Activated CD8-positive, alpha-beta T cell treated with anti-CD3 and anti-CD28 coated beads for 36 hours (primary cell): ENCODE measurements at regions not wholly inside any gene's neighbourhood (a gene's known extent, or its start where the extent isn't known, plus 50 kb on each side); places are given as distances from the start of the nearest gene placed in this dataset.

Source experiments
- ATAC-seq: fragments of 200-7000 bp; cut with Tn5 transposase; one replicate; pipeline ENCODE4 v1.10.0; 2021; ENCODE audit warnings: mild to moderate bottlenecking, moderate library complexity
- CTCF ChIA-PET: fragments of 350-600 bp; sonication (Branson Sonifier 250); formaldehyde crosslinking; loops from one replicate; lab custom pipeline; 2021; ENCODE audit warnings: antibody characterized with exemption; lab: Charles Lee
- POLR2A ChIA-PET: fragments of 350-600 bp; sonication (Branson Sonifier 250); formaldehyde crosslinking; loops from one replicate; lab custom pipeline; 2021; ENCODE audit warnings: antibody characterized with exemption; lab: Charles Lee
- DNase-seq: peaks from one replicate; pipeline ENCODE4 v3.0.0-alpha.2; 2020
- H3K27ac Mint-ChIP-seq: one replicate; pipeline ENCODE4 v1.8.0; 2021; ENCODE audit warnings: mild to moderate bottlenecking, mixed read lengths
- H3K27me3 Mint-ChIP-seq: one replicate; pipeline ENCODE4 v1.8.0; 2021; ENCODE audit warnings: mixed read lengths
- H3K36me3 Mint-ChIP-seq: one replicate; pipeline ENCODE4 v1.8.0; 2021; ENCODE audit warnings: low read depth, mixed read lengths
- H3K4me1 Mint-ChIP-seq: one replicate; pipeline ENCODE4 v1.8.0; 2021; ENCODE audit warnings: low read depth, mixed read lengths
- H3K4me3 Mint-ChIP-seq: one replicate; pipeline ENCODE4 v1.8.0; 2021; ENCODE audit warnings: mild to moderate bottlenecking, moderate library complexity, mixed read lengths
- H3K9me3 Mint-ChIP-seq: one replicate; pipeline ENCODE4 v1.8.0; 2021; ENCODE audit warnings: mixed read lengths
- CTCF ChIP-seq: fragments of 200-600 bp; IDR thresholded peaks from one replicate; pipeline ENCODE4 v1.8.0; 2022; ENCODE audit warnings: antibody characterized with exemption, mild to moderate bottlenecking
- intact Hi-C: fragments of 100-400 bp; cut with micrococcal nuclease; formaldehyde crosslinking; loops from one replicate; pipeline ENCODE4 v1.10.0; 2022

GRCh38 chr18:56224669-56225561 is 413.5 kb downstream of the TXNL1 start:
- Mint-ChIP-seq H3K4me3 (no peak overlapping the region), H3K27ac (no peak overlapping the region), H3K9me3 (no peaks in the 10 kb centered on the region), H3K36me3 (no peaks in the 10 kb centered on the region), H3K4me1 (no peaks in the 10 kb centered on the region), H3K27me3 (no peaks in the 10 kb centered on the region)
- DNase-seq (no peak), ATAC-seq (no peak)
- no peak for TF ChIP-seq CTCF
- ChIA-PET POLR2A (no interaction called here), CTCF (no interaction called here)
- intact Hi-C loops: no loop called here

- POLR2A ChIA-PET: no interaction called here
- Mint-ChIP-seq H3K4me3 (no peak overlapping the region), H3K36me3 (no peaks in the 10 kb centered on the region), H3K4me1 (no peaks in the 10 kb centered on the region), H3K27ac (no peak overlapping the region), H3K27me3 (no peaks in the 10 kb centered on the region), H3K9me3 (no peaks in the 10 kb centered on the region)
- no peak for TF ChIP-seq CTCF
- no peak for ATAC-seq
- intact Hi-C loops: no loop called here
- CTCF ChIA-PET: no interaction called here
- DNase-seq: no peak
Measured at GRCh38 chr18:56221195-56222065, 417.0 kb downstream of the TXNL1 start.

- Mint-ChIP-seq H3K4me3 (no peak overlapping the region), H3K9me3 (no peaks in the 10 kb centered on the region), H3K36me3 (no peaks in the 10 kb centered on the region), H3K4me1 (no peaks in the 10 kb centered on the region), H3K27ac (no peak overlapping the region), H3K27me3 (no peaks in the 10 kb centered on the region)
- CTCF ChIA-PET: no interaction called here
- intact Hi-C loops: no loop called here
- POLR2A ChIA-PET: no interaction called here
- TF ChIP-seq CTCF: no peak
- ATAC-seq: no peak
- no peak for DNase-seq
Measured at GRCh38 chr18:56217406-56217805, 421.0 kb downstream of the TXNL1 start.

GRCh38 chr18:56214706-56215105 is 423.7 kb downstream of the TXNL1 start:
- intact Hi-C loops: no loop called here
- ChIA-PET CTCF (no interaction called here), POLR2A (no interaction called here)
- Mint-ChIP-seq H3K27ac (no peak overlapping the region), H3K9me3 (no peaks in the 10 kb centered on the region), H3K4me1 (no peaks in the 10 kb centered on the region), H3K27me3 (no peaks in the 10 kb centered on the region), H3K36me3 (no peaks in the 10 kb centered on the region), H3K4me3 (no peak overlapping the region)
- no peak for ATAC-seq
- DNase-seq: no peak
- TF ChIP-seq CTCF: no peak

GRCh38 chr18:56210520-56210919 is 427.9 kb downstream of the TXNL1 start:
- H3K4me3 Mint-ChIP-seq: no peak overlapping the region
- H3K4me1 Mint-ChIP-seq: no peaks in the 10 kb centered on the region
- TF ChIP-seq CTCF: no peak
- intact Hi-C loops: no loop called here
- CTCF ChIA-PET: no interaction called here
- H3K9me3 Mint-ChIP-seq: no peaks in the 10 kb centered on the region
- no peak for DNase-seq
- no peaks in the 10 kb centered on the region for H3K27me3 Mint-ChIP-seq
- no peak for ATAC-seq
- POLR2A ChIA-PET: no interaction called here
- H3K36me3 Mint-ChIP-seq: no peaks in the 10 kb centered on the region
- no peak overlapping the region for H3K27ac Mint-ChIP-seq
